ENCODE measurements at regions not wholly inside any gene's neighbourhood (a gene's known extent, or its start where the extent isn't known, plus 50 kb on each side); places are given as distances from the start of the nearest gene placed in this dataset.
"Not testable (repeated sequence)": the region's sequence is repeated elsewhere in the genome, so short reads cannot be mapped to it uniquely, and the experiment has no call there.

DNA sequence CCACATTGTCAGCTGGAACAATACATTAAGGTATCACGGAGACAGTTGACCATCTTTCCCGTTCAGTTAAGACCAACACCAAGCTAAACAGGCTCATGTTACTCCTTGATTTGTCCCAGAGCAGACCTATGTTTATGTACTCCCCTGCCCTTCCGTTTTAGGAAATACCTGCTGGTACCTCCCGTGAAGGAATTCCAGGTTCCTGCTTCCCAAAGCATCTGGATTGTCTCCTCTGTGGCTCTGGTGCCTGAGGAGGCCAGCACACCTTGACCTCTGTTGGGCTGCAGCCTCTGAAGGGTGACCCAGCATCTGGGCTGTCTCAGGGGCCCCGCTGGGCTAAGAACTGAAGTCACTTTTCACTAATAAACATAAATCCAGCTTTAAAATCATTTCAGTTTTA, 647.8 kb upstream of the MARCKS start:
- TF ChIP-seq CTCF (conservative IDR thresholded peaks at IDR 0.05; ENCODE audit: low read depth, low read length) = no peak
- no peak for DNase-seq (ENCODE audit: low read depth)

GRCh38 chr6:113211170-113211569, 646.0 kb upstream of the MARCKS start:
- H3K4me3 ChIP-seq (ENCODE audit: low read depth, low read length) = no peak overlapping the region
- no peak for TF ChIP-seq CTCF (conservative IDR thresholded peaks at IDR 0.05; ENCODE audit: low read depth, low read length)
- no peak for DNase-seq (ENCODE audit: low read depth)

More for the DNA sequence above, 647.8 kb upstream of the MARCKS start:
- no peak overlapping the region for H3K4me3 ChIP-seq (ENCODE audit: low read depth, low read length)

DNA sequence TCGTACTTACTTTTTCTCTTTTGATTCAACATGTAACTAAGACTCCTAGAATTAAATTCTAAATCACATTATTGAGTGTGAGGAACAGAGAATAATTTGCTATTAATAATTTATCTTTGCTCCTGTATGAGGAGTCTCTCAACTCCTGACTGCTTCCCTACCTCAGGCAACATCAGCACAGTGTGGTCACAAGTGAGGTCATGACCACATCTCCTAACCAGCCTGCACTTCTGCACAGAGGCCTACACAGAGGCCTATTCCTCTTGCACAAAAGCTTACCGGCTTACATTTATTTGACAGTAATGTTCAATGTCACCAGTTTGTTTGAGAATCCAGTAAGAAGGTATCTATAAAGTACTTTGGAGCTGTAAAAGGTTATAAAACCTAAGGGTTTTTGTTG, 637.4 kb upstream of the MARCKS start:
- no peak for TF ChIP-seq CTCF (conservative IDR thresholded peaks at IDR 0.05; ENCODE audit: low read depth, low read length)
- no peak overlapping the region for H3K4me3 ChIP-seq (ENCODE audit: low read depth, low read length)
- no peak for DNase-seq (ENCODE audit: low read depth)

DNA sequence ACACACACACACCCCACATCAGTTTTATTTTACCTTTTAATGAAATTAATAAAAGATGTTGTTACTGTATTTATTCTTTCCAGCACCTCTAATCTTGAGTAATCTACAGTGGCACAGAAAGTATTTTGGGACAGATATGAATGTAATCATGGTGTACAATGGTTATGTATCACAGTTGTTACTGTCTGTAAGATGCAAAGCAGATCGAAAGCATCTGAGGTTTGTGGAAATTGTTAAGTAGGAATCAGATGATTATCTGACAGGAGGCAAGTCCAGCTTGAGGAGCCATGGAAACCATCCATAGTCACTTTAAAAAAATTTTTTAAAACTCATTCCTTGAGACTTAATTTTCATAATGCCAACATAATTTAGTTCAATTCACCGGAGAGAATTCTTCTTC, 636.3 kb upstream of the MARCKS start:
- H3K4me3 ChIP-seq (ENCODE audit: low read depth, low read length) = no peak overlapping the region
- no peak for TF ChIP-seq CTCF (conservative IDR thresholded peaks at IDR 0.05; ENCODE audit: low read depth, low read length)
- no peak for DNase-seq (ENCODE audit: low read depth)

DNA sequence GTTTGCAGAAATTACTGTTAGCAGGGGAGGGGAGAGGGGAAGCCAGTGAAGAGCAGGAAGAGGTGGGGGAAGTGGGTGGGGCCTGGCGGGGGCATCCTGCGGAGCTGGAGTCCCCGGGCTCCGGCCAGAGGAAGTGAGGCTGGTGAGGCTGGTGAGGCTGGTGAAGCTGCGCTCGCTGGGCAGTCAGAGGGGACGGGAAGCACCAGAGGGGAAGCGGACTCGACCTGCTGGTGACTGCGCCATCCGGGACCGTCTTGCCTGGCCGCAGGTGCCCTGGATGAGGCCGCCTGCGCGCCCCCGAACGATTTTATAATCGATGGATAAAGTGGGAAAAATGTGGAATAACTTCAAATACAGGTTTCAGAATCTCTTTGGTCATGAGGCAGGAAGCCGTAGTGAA, 635.3 kb upstream of the MARCKS start:
- no peak for TF ChIP-seq CTCF (conservative IDR thresholded peaks at IDR 0.05; ENCODE audit: low read depth, low read length)
- no peak overlapping the region for H3K4me3 ChIP-seq (ENCODE audit: low read depth, low read length)
- DNase-seq (ENCODE audit: low read depth) = no peak

DNA sequence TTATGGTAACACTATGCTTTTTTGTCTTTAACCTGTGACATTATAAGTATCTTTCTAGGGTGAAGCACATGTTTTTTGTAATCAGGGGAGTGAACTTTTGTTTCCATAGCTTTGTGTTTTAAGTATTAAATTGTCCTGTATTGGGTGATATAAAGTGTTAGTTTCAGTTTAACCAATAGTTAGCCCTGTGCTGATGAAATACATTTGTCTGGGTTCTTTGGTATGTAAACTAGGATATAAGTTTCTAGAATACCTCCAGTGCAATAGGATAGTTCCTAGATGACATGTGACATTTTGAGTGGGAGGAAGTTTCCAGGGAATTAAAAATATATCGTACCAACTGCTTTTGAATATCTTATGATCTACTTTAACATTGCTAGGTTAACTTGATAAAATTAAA, 611.0 kb upstream of the MARCKS start:
- no peak overlapping the region for H3K4me3 ChIP-seq (ENCODE audit: low read depth, low read length)
- TF ChIP-seq CTCF (conservative IDR thresholded peaks at IDR 0.05; ENCODE audit: low read depth, low read length) = no peak
- no peak for DNase-seq (ENCODE audit: low read depth)

GRCh38 chr6:113248532-113248931, 608.6 kb upstream of the MARCKS start:
- TF ChIP-seq CTCF (conservative IDR thresholded peaks at IDR 0.05; ENCODE audit: low read depth, low read length) = no peak
- DNase-seq (ENCODE audit: low read depth) = no peak
- H3K4me3 ChIP-seq (ENCODE audit: low read depth, low read length) = no peak overlapping the region

DNA sequence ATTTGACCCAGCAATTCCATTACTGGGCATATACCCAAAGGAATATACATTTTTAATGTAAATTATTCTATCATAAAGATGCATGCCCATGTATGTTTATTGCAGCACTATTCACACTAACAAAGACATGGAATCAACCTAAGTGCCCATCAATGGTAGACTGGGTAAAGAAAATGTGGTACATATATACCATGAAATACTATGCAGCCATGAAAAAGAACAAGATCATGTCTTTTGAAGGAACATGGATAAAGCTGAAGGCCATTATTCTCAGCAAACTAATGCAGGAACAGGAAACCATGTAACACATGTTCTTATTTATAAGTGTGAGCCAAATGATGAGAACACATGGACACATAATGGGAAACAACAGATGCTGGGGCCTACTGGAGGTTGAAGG, 603.0 kb upstream of the MARCKS start:
- not testable (repeated sequence) for H3K4me3 ChIP-seq (ENCODE audit: low read depth, low read length); DNase-seq (ENCODE audit: low read depth)
